Neural crest cell (in vitro differentiated cells): ENCODE measurements at regions not wholly inside any gene's neighbourhood (a gene's known extent, or its start where the extent isn't known, plus 50 kb on each side); places are given as distances from the start of the nearest gene placed in this dataset.

Experiments
- DNase-seq: peaks from one replicate; pipeline ENCODE4 v3.0.0; 2021; ENCODE audit warnings: low read depth, mixed read lengths, low spot score
- H3K27ac Mint-ChIP-seq: one replicate; pipeline ENCODE4 v1.8.0; 2021; ENCODE audit warnings: mild to moderate bottlenecking, mixed read lengths; ENCODE audit not compliant: unreplicated experiment
- H3K27me3 Mint-ChIP-seq: 2 replicates; pipeline ENCODE4 v1.8.0; 2021; ENCODE audit warnings: low read depth, mild to moderate bottlenecking, mixed read lengths
- H3K36me3 Mint-ChIP-seq: 2 replicates; pipeline ENCODE4 v1.8.0; 2021; ENCODE audit warnings: low read depth, mild to moderate bottlenecking, mixed read lengths
- H3K4me1 Mint-ChIP-seq: 2 replicates; pipeline ENCODE4 v1.8.0; 2021; ENCODE audit warnings: mixed read lengths
- H3K4me3 Mint-ChIP-seq: one replicate; pipeline ENCODE4 v1.8.0; 2021; ENCODE audit warnings: mild to moderate bottlenecking, mixed read lengths
- H3K9me3 Mint-ChIP-seq: 2 replicates; pipeline ENCODE4 v1.8.0; 2021; ENCODE audit warnings: mixed read lengths
- TF ChIP-seq, protein P1 (sequence below): fragments of 200-600 bp; sonication (generic); conservative IDR thresholded peaks from 2 replicates; pipeline ENCODE4 v1.5.0; 2021; ENCODE audit warnings: antibody characterized with exemption, mild to moderate bottlenecking

DNA sequence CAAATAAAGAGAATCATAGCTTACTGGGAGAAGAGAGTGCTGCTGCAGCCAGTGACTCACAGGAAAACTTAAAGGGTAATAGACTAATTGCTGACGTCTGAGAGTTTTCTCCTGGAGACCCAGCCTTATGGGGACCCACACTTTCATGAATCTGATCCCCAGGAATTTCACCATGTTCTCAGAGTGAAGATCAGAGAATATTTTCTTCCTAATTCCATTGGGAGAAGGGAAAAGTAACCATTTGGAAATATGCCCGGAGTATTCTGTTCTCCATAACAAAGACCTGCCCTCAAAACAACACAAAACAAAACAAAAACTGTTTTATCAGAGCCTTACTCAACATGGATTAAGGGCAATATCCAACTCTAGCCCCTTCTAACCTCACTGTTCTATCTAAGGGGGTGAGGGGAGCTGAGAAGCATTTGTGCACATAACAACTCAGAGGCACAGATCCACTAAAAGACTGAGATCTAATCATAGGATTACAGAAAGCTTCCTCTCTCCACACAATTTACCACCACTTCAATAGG is 168.2 kb upstream of the SSTR4 start:
- Mint-ChIP-seq H3K9me3 (no peaks in the 10 kb centered on the region), H3K4me1 (no peaks in the 10 kb centered on the region)

DNA sequence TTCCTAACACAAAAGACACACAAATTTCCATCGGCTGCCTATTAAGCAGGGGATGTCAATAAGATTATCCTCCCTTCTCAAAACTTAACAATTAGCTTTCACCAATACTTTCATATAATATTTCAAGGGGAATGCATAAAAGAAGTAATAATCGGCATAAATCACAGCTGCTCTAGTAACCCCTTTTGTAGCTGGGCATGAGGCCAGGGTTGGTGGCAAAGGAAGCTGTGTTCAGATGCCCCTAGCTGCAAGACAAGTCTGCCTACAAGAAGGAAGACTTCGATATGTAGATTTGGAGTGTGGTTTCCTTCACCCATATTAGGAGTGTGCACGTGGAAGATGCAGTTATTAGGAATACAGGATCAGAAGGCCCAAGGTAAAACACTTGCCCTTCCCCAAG is 156.9 kb upstream of the SSTR4 start:
- TF ChIP-seq, protein P1, sequence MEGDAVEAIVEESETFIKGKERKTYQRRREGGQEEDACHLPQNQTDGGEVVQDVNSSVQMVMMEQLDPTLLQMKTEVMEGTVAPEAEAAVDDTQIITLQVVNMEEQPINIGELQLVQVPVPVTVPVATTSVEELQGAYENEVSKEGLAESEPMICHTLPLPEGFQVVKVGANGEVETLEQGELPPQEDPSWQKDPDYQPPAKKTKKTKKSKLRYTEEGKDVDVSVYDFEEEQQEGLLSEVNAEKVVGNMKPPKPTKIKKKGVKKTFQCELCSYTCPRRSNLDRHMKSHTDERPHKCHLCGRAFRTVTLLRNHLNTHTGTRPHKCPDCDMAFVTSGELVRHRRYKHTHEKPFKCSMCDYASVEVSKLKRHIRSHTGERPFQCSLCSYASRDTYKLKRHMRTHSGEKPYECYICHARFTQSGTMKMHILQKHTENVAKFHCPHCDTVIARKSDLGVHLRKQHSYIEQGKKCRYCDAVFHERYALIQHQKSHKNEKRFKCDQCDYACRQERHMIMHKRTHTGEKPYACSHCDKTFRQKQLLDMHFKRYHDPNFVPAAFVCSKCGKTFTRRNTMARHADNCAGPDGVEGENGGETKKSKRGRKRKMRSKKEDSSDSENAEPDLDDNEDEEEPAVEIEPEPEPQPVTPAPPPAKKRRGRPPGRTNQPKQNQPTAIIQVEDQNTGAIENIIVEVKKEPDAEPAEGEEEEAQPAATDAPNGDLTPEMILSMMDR = no peak
- Mint-ChIP-seq H3K36me3 (no peaks in the 10 kb centered on the region), H3K4me3 (no peak overlapping the region), H3K4me1 (no peaks in the 10 kb centered on the region), H3K9me3 (no peaks in the 10 kb centered on the region), H3K27ac (no peak overlapping the region), H3K27me3 (peaks cover 44% of the 10 kb centered on the region)
- no peak for DNase-seq

More for the DNA sequence above, 168.2 kb upstream of the SSTR4 start:
- Mint-ChIP-seq H3K27ac (no peak overlapping the region), H3K4me3 (no peak overlapping the region), H3K27me3 (peaks cover 42% of the 10 kb centered on the region), H3K36me3 (no peaks in the 10 kb centered on the region)
- DNase-seq = no peak
- TF ChIP-seq, protein P1 = no peak

DNA sequence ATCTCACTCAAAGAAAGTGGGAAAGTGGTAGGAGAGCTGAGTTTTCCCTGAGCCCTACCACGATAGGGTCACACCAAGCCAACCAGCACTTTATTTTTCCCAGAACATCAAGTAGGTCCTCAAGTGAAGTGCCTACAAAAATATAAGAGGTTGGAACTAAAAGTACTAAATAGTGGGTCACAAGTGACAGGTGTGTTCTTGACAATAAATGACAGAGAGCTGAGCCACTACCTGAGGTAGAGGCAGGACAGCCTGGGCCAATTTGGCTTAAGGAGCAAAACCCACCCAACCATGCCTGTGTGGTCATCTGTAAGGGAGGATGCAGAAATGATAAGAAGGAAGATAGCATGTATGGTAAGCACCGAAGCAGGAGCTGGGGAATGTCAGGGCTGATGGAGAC is 154.8 kb upstream of the SSTR4 start:
- Mint-ChIP-seq H3K27ac (no peak overlapping the region), H3K36me3 (no peaks in the 10 kb centered on the region), H3K9me3 (peaks cover 8% of the 10 kb centered on the region), H3K27me3 (peaks cover 54% of the 10 kb centered on the region), H3K4me3 (no peak overlapping the region), H3K4me1 (no peaks in the 10 kb centered on the region)
- DNase-seq = no peak
- TF ChIP-seq, protein P1 = no peak

DNA sequence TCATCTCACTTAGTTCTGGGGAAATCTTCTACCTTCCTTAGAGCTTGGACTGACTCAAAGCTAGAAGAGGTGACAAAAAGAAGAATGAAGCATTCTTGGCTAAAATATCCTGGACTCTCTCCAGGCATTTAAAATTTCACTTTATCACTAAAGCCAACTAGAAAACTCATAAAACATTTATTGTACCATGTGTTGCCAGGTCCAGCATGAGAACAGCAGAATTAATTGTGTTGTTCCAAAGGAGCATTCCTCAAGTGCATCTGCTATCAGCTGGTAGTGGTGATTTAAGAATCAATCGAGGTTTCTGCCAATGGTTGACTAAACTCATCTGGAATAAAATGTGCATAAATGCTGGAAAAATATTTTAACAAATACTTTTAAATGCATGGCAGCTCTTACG is 147.3 kb upstream of the SSTR4 start:
- Mint-ChIP-seq H3K9me3 (peaks cover 18% of the 10 kb centered on the region), H3K27ac (no peak overlapping the region), H3K4me1 (no peaks in the 10 kb centered on the region), H3K4me3 (no peak overlapping the region), H3K27me3 (peaks cover 28% of the 10 kb centered on the region), H3K36me3 (no peaks in the 10 kb centered on the region)
- no peak for DNase-seq
- TF ChIP-seq, protein P1 = no peak

DNA sequence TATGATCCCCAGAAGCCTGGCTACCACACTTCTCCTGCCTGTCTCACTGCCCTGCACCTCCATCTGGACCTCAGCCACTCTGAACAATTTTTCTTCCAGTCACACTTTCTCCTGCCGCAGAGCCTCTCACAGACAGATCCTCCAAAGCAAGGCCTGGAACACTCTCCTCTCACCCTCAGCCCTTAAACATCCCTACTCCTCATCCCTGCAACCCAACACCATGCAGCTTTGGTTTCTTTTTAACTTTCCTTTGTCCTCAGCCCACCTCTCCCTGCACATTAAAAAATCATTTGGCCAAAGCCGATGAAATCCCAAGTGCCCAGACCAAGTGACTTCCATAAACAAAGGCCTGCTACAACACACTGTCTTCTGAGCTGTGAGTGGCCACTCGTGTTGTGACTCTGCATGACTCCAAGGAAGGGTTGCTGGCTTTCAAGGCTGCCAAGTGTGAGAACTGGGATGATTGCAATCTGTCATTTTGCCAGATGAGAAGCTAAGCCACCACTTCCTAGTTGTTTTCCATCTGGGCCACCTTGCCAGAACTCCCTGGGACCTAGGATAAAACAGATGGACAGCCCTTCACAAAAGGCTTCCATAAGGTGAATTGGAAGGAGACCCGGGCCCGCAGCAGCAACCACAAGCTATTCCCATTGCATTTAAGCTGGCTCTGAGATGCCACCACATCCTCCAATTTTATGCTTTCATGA is 144.4 kb upstream of the SSTR4 start:
- DNase-seq = no peak
- H3K36me3 Mint-ChIP-seq = no peaks in the 10 kb centered on the region
- TF ChIP-seq, protein P1 = no peak
- H3K9me3 Mint-ChIP-seq = peaks cover 9% of the 10 kb centered on the region
- H3K27ac Mint-ChIP-seq = no peak overlapping the region
- H3K27me3 Mint-ChIP-seq = peaks cover 10% of the 10 kb centered on the region
- no peak overlapping the region for H3K4me3 Mint-ChIP-seq
- no peaks in the 10 kb centered on the region for H3K4me1 Mint-ChIP-seq
